Activated CD8-positive, alpha-beta T cell treated with anti-CD3 and anti-CD28 coated beads for 36 hours (primary cell): ENCODE measurements at regions not wholly inside any gene's neighbourhood (a gene's known extent, or its start where the extent isn't known, plus 50 kb on each side); places are given as distances from the start of the nearest gene placed in this dataset.

Experiments
- ATAC-seq: fragments of 200-7000 bp; cut with Tn5 transposase; one replicate; pipeline ENCODE4 v1.10.0; 2021; ENCODE audit warnings: mild to moderate bottlenecking, moderate library complexity
- CTCF ChIA-PET: fragments of 350-600 bp; sonication (Branson Sonifier 250); formaldehyde crosslinking; loops from one replicate; lab custom pipeline; 2021; ENCODE audit warnings: antibody characterized with exemption; lab: Charles Lee
- POLR2A ChIA-PET: fragments of 350-600 bp; sonication (Branson Sonifier 250); formaldehyde crosslinking; loops from one replicate; lab custom pipeline; 2021; ENCODE audit warnings: antibody characterized with exemption; lab: Charles Lee
- DNase-seq: peaks from one replicate; pipeline ENCODE4 v3.0.0-alpha.2; 2020
- H3K27ac Mint-ChIP-seq: one replicate; pipeline ENCODE4 v1.8.0; 2021; ENCODE audit warnings: mild to moderate bottlenecking, mixed read lengths
- H3K27me3 Mint-ChIP-seq: one replicate; pipeline ENCODE4 v1.8.0; 2021; ENCODE audit warnings: mixed read lengths
- H3K36me3 Mint-ChIP-seq: one replicate; pipeline ENCODE4 v1.8.0; 2021; ENCODE audit warnings: low read depth, mixed read lengths
- H3K4me1 Mint-ChIP-seq: one replicate; pipeline ENCODE4 v1.8.0; 2021; ENCODE audit warnings: low read depth, mixed read lengths
- H3K4me3 Mint-ChIP-seq: one replicate; pipeline ENCODE4 v1.8.0; 2021; ENCODE audit warnings: mild to moderate bottlenecking, moderate library complexity, mixed read lengths
- H3K9me3 Mint-ChIP-seq: one replicate; pipeline ENCODE4 v1.8.0; 2021; ENCODE audit warnings: mixed read lengths
- intact Hi-C: fragments of 100-400 bp; cut with micrococcal nuclease; formaldehyde crosslinking; loops from one replicate; pipeline ENCODE4 v1.10.0; 2022
- TF ChIP-seq, protein P1 (sequence below): fragments of 200-600 bp; IDR thresholded peaks from one replicate; pipeline ENCODE4 v1.8.0; 2022; ENCODE audit warnings: antibody characterized with exemption, mild to moderate bottlenecking

DNA sequence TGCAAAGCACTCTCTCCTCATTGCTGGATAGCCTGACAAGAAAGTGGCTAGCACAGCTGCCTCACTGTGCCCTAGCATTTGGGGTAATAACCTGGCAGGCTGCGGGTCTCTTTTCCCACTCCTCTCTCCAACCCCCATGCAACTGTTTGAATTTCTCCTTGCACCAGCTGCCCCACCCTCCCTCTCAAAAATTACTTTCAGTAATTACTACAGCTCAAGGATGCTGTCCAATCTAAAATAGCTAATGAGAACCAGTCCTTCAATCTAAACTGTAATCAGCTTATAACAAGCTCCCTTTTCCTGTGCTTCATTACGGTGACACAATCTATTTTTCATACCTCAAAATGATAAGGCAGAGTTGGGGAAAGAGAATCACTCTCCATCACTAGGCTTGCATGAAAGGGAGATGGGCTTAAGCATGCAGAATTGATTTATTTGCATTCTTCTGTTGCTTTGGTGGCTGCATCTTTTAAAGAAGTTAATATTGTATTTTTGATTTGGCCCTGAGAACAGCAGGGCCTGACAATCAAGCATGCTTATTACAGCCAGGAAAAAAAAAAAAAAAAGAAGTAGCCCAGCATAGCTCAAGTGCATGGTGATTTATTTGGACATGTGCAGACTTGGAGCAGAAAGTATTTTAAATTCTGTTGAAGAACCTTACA lies 881.8 kb downstream of the SLC4A3 start:
- intact Hi-C loops, result no loop called here
- ChIA-PET CTCF (no interaction called here), POLR2A (no interaction called here)
- H3K27me3 Mint-ChIP-seq, result no peaks in the 10 kb centered on the region
- TF ChIP-seq, protein P1, sequence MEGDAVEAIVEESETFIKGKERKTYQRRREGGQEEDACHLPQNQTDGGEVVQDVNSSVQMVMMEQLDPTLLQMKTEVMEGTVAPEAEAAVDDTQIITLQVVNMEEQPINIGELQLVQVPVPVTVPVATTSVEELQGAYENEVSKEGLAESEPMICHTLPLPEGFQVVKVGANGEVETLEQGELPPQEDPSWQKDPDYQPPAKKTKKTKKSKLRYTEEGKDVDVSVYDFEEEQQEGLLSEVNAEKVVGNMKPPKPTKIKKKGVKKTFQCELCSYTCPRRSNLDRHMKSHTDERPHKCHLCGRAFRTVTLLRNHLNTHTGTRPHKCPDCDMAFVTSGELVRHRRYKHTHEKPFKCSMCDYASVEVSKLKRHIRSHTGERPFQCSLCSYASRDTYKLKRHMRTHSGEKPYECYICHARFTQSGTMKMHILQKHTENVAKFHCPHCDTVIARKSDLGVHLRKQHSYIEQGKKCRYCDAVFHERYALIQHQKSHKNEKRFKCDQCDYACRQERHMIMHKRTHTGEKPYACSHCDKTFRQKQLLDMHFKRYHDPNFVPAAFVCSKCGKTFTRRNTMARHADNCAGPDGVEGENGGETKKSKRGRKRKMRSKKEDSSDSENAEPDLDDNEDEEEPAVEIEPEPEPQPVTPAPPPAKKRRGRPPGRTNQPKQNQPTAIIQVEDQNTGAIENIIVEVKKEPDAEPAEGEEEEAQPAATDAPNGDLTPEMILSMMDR, result no peak
- no peak for DNase-seq
- no peaks in the 10 kb centered on the region for H3K36me3 Mint-ChIP-seq
- no peak overlapping the region for H3K27ac Mint-ChIP-seq
- ATAC-seq, result no peak
- H3K9me3 Mint-ChIP-seq, result peaks cover 3% of the 10 kb centered on the region
- no peak overlapping the region for H3K4me3 Mint-ChIP-seq
- no peaks in the 10 kb centered on the region for H3K4me1 Mint-ChIP-seq

DNA sequence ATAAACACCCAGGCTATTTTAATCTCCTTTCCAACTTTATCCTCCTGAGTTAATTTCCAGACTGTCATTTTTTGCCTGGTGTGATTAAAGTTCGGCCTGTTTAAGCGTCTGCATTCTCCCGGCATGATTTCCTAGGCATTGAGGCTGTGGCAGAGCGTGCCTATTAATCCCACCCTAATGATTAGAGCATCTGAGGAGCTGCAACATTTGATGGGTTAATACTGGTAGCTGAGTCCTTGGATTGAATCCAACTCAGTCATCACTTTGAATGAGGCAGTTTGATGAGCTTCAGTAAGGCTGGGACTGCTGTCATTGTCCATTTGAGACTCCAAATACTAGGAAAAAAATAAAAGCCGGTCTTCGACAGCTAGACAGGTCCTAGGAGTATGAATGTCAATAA lies 882.5 kb downstream of the SLC4A3 start:
- CTCF ChIA-PET, result no interaction called here
- DNase-seq (no peak), ATAC-seq (no peak)
- H3K27ac Mint-ChIP-seq, result no peak overlapping the region
- H3K27me3 Mint-ChIP-seq, result no peaks in the 10 kb centered on the region
- intact Hi-C loops, result no loop called here
- no peak overlapping the region for H3K4me3 Mint-ChIP-seq
- no peaks in the 10 kb centered on the region for H3K4me1 Mint-ChIP-seq
- TF ChIP-seq, protein P1, result no peak
- H3K9me3 Mint-ChIP-seq, result peaks cover 3% of the 10 kb centered on the region
- H3K36me3 Mint-ChIP-seq, result no peaks in the 10 kb centered on the region
- POLR2A ChIA-PET, result no interaction called here

DNA sequence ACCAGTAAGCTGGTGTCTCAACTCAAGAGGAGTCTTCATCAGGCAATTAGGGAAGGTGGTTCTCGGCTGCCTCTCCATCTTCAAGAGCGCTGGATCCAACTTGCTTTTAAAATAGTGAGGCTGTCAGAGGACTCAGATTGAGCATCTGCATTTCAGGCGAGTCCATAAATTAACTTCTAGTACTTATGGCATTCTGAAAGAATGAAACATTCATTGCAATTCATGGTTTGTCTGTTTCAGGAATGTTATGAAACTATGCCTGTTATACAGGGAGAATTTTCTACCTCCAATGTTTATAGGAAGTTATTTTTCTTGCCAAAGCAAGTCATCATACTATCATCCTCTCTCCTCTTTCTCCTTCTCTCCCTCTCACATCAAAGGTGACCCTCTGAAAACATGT lies 883.2 kb downstream of the SLC4A3 start:
- H3K4me3 Mint-ChIP-seq, result no peak overlapping the region
- ChIA-PET POLR2A (no interaction called here), CTCF (no interaction called here)
- H3K36me3 Mint-ChIP-seq, result no peaks in the 10 kb centered on the region
- H3K9me3 Mint-ChIP-seq, result peaks cover 3% of the 10 kb centered on the region
- intact Hi-C loops, result no loop called here
- TF ChIP-seq, protein P1, result no peak
- ATAC-seq, result no peak
- DNase-seq, result no peak
- H3K27me3 Mint-ChIP-seq, result no peaks in the 10 kb centered on the region
- no peaks in the 10 kb centered on the region for H3K4me1 Mint-ChIP-seq
- H3K27ac Mint-ChIP-seq, result no peak overlapping the region

- H3K27ac Mint-ChIP-seq, result no peak overlapping the region
- intact Hi-C loops, result no loop called here
- DNase-seq, result no peak
- H3K9me3 Mint-ChIP-seq, result peaks cover 3% of the 10 kb centered on the region
- no peak overlapping the region for H3K4me3 Mint-ChIP-seq
- POLR2A ChIA-PET, result no interaction called here
- no peaks in the 10 kb centered on the region for H3K27me3 Mint-ChIP-seq
- H3K36me3 Mint-ChIP-seq, result no peaks in the 10 kb centered on the region
- no peak for ATAC-seq
- CTCF ChIA-PET, result no interaction called here
- TF ChIP-seq, protein P1, result no peak
- no peaks in the 10 kb centered on the region for H3K4me1 Mint-ChIP-seq
Observed at GRCh38 chr2:220512419-220512818, 885.0 kb downstream of the SLC4A3 start.

DNA sequence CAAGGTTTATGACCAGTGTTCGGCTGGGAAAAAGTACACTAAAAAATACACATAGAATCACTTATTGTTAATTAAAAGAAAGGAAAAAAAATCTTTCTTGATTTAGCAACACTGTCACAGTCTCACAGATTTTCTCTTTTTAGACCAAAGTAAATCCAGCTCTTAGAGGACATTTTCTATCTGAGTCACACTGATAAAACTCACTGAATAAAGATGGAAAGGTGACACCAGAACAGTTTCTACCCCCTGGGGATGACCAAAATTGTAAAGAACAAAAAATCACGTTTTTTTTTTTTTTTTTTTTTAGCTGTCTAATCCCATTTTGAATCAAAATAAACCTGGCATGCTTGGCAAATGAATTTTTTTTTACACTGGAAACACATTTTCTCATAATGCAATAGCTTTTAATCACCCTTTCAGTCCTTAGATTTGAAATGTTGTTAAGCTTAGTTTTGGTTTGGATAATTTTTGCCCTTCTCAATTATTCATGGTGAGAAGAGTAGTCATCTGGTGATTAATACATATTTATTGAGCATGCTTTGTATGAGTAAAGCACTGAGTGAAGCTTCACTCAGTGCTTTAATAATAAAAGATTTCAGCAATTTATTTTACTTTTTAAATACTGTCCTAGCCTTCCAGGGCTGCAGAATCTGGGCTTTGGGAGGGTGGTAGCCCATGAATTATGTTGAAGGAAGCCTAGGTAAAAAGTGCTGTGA lies 886.3 kb downstream of the SLC4A3 start:
- POLR2A ChIA-PET, result no interaction called here
- H3K36me3 Mint-ChIP-seq, result no peaks in the 10 kb centered on the region
- H3K9me3 Mint-ChIP-seq, result peaks cover 3% of the 10 kb centered on the region
- no peaks in the 10 kb centered on the region for H3K4me1 Mint-ChIP-seq
- TF ChIP-seq, protein P1, result no peak
- DNase-seq, result no peak
- ATAC-seq, result no peak
- CTCF ChIA-PET, result no interaction called here
- no peaks in the 10 kb centered on the region for H3K27me3 Mint-ChIP-seq
- no peak overlapping the region for H3K4me3 Mint-ChIP-seq
- no peak overlapping the region for H3K27ac Mint-ChIP-seq
- intact Hi-C loops, result no loop called here
